ENCODE measurements at regions not wholly inside any gene's neighbourhood (a gene's known extent, or its start where the extent isn't known, plus 50 kb on each side); places are given as distances from the start of the nearest gene placed in this dataset.

GRCh38 chr13:84207509-84207908 is 325.2 kb upstream of the SLITRK1 start:
- TF ChIP-seq CTCF (IDR thresholded peaks at IDR 0.05) = no peak
- no peak for ATAC-seq (ENCODE audit: low FRiP score)
- DNase-seq (ENCODE audit: low spot score) = no peak

GRCh38 chr13:84200971-84201370 is 318.7 kb upstream of the SLITRK1 start:
- TF ChIP-seq CTCF (IDR thresholded peaks at IDR 0.05) = no peak
- DNase-seq (ENCODE audit: low spot score) (no peak), ATAC-seq (ENCODE audit: low FRiP score) (no peak)

- TF ChIP-seq CTCF (IDR thresholded peaks at IDR 0.05) = no peak
- ATAC-seq (ENCODE audit: low FRiP score) = peak; percentile 97
- no peak for DNase-seq (ENCODE audit: low spot score)
These were observed 309.9 kb upstream of the SLITRK1 start for GRCh38 chr13:84192125-84192524.

GRCh38 chr13:84191139-84191538 is 308.9 kb upstream of the SLITRK1 start:
- ATAC-seq (ENCODE audit: low FRiP score) (no peak), DNase-seq (ENCODE audit: low spot score) (no peak)
- TF ChIP-seq CTCF (IDR thresholded peaks at IDR 0.05) = no peak

GRCh38 chr13:84187626-84188025 is 305.4 kb upstream of the SLITRK1 start:
- DNase-seq (ENCODE audit: low spot score) = no peak
- TF ChIP-seq CTCF (IDR thresholded peaks at IDR 0.05) = no peak
- no peak for ATAC-seq (ENCODE audit: low FRiP score)

GRCh38 chr13:84139561-84140158 is 257.4 kb upstream of the SLITRK1 start:
- TF ChIP-seq CTCF (IDR thresholded peaks at IDR 0.05) = no peak
- ATAC-seq (ENCODE audit: low FRiP score) (no peak), DNase-seq (ENCODE audit: low spot score) (no peak)

- DNase-seq (ENCODE audit: low spot score) (no peak), ATAC-seq (ENCODE audit: low FRiP score) (no peak)
- no peak for TF ChIP-seq CTCF (IDR thresholded peaks at IDR 0.05)
These were observed 255.0 kb upstream of the SLITRK1 start for GRCh38 chr13:84137292-84137691.

Data from omental fat pad (tissue), 3 donors.